ENCODE measurements at regions not wholly inside any gene's neighbourhood (a gene's known extent, or its start where the extent isn't known, plus 50 kb on each side); places are given as distances from the start of the nearest gene placed in this dataset.

DNA sequence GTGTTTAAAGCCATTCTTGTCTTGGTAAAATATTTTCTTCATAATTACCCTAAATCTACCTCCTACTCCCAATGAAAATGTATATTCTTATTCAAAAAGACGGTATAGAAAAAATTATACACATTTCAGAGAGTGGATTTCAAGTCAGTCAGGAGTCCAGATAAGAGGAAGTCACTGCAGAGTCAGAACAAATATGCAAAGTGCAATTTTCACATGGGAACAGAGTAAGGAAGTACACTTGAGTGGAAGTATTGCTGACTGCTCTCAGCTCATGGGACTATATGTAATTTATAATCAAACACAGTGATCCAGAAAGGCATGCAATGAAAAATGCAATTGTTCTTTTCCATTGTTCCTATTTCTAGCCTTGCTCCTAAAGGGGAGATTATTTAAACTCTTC lies 1128.0 kb downstream of the AACS start:
- TF ChIP-seq POLR2A (IDR thresholded peaks at IDR 0.05) (no peak), CTCF (IDR thresholded peaks at IDR 0.05) (no peak)
- intact Hi-C loops (cut with DNase I): no loop called here
- WGBS, 4 donors: 60 to 74% (median 68%) methylated on average over 1 of the region's 1 CpG
- Histone ChIP-seq H3K27me3 (peaks cover 14% of the 10 kb centered on the region), H3K4me1 (replicated peaks in 1 of 2) (no peaks in the 10 kb centered on the region), H3K9me3 (replicated peaks in 1 of 3) (no peaks in the 10 kb centered on the region), H3K4me3 (no peak overlapping the region), H3K27ac (no peak overlapping the region), H3K36me3 (replicated peaks in 1 of 2) (no peaks in the 10 kb centered on the region)
- no peak for DNase-seq

DNA sequence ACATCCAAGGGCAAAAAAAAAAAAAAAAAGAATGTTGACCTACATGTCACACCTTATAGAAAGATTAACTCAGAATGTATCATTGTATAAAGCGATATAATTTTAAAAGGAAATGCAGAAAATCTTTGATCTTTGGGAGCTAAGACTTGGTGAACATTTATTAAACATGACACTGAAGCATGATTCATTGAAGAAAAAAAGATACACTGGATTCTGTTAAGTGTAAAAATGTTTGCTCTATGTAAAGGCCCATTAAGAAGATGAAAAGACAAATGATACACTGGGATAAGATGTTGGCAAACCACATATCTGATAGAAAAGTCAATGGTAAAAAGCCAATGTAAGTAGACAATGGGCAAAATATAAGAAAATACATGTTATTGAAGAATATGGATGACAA lies 1131.0 kb downstream of the AACS start:
- DNase-seq: no peak
- Histone ChIP-seq H3K36me3 (replicated peaks in 1 of 2) (no peaks in the 10 kb centered on the region), H3K27ac (no peak overlapping the region), H3K27me3 (peaks cover 4% of the 10 kb centered on the region), H3K4me3 (no peak overlapping the region), H3K4me1 (replicated peaks in 1 of 2) (no peaks in the 10 kb centered on the region), H3K9me3 (replicated peaks in 1 of 3) (no peaks in the 10 kb centered on the region)
- intact Hi-C loops (cut with DNase I): no loop called here
- 70 to 88% (median 75%) methylated on average over 1 of the region's 1 CpG for WGBS, 4 donors
- TF ChIP-seq POLR2A (IDR thresholded peaks at IDR 0.05) (no peak), CTCF (IDR thresholded peaks at IDR 0.05) (no peak)

DNA sequence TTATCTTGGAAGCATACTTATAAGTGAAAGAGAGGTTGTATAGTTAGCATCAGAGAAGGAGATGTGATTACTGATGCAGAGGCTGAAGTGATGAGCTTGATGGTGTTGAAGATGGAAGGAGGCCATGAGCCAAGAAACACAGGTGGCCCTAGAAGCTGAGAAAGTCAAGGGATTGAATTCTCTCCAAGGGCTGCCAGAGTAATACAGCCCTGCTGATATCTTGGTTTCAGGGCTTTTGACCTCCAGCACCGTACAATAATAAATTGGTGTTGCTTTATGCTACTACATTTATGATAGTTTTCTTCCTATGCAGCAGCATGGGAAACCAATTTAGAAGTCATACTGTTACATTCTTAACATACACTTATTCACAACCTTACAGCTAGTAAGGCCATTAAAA lies 1133.3 kb downstream of the AACS start:
- Histone ChIP-seq H3K4me3 (no peak overlapping the region), H3K9me3 (replicated peaks in 1 of 3) (no peaks in the 10 kb centered on the region), H3K36me3 (replicated peaks in 1 of 2) (no peaks in the 10 kb centered on the region), H3K4me1 (replicated peaks in 1 of 2) (no peaks in the 10 kb centered on the region), H3K27ac (no peak overlapping the region), H3K27me3 (no peaks in the 10 kb centered on the region)
- WGBS, 4 donors: 41 to 62% (median 55%) methylated on average over 1 of the region's 1 CpG
- DNase-seq: no peak
- intact Hi-C loops (cut with DNase I): no loop called here
- no peak for TF ChIP-seq POLR2A (IDR thresholded peaks at IDR 0.05)
- TF ChIP-seq CTCF (IDR thresholded peaks at IDR 0.05): no peak

DNA sequence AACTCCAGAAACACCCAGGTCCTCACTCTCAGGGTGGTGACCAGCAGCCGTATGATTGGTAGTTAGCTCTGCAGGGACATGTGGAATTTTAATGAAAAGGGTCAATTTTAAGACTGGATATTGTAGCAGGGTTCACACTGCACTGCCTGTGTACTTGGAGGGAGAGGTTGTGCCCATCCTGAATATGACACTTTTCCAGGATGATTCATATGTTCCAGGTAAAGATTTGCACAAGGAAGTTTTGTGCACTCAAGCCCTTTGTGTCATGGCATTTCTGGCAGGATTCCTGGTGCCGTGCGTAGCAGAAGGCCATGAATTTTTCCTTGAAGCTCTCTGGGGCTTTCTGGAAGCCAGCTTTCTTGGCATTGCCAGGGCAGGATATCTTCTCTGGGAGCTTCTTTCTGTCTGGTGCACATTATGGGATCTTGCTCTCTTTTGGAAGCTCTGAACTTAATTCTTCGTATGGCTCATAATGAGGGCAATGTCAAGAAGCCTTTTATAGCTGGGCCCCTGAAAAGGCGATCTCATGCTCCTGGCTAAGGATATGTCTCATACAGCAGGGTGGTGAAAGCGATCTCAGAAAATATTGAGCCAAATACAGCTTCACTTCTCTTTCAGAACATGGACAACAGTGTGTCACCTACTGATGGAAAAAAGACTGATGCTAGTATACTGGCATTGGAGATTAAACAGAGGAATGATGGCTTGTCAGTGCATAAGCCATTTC lies 1133.9 kb downstream of the AACS start:
- no peak for TF ChIP-seq POLR2A (IDR thresholded peaks at IDR 0.05)
- TF ChIP-seq CTCF (IDR thresholded peaks at IDR 0.05): no peak
- intact Hi-C loops (cut with DNase I): no loop called here
- no peaks in the 10 kb centered on the region for H3K9me3 ChIP-seq (replicated peaks in 1 of 3)

More for the DNA sequence above, 1133.9 kb downstream of the AACS start:
- no peak overlapping the region for H3K27ac ChIP-seq
- H3K36me3 ChIP-seq (replicated peaks in 1 of 2): no peaks in the 10 kb centered on the region
- no peaks in the 10 kb centered on the region for H3K27me3 ChIP-seq
- no peak overlapping the region for H3K4me3 ChIP-seq
- peak in 3 of 7 donors; percentile 10 to 60 (median 25) for DNase-seq
- no peaks in the 10 kb centered on the region for H3K4me1 ChIP-seq (replicated peaks in 1 of 2)
- 62 to 79% (median 71%) methylated on average over 5 to 6 of the region's 6 CpGs for WGBS, 4 donors

Data from adrenal gland (tissue), 9 donors.